GM12878 (cell line): ENCODE measurements at regions not wholly inside any gene's neighbourhood (a gene's known extent, or its start where the extent isn't known, plus 50 kb on each side); places are given as distances from the start of the nearest gene placed in this dataset.

ENCODE experiments used
- ATAC-seq: fragments of 200-7000 bp; cut with Tn5 transposase; 3 replicates; pipeline ENCODE4 v1.9.1; 2020; ENCODE audit warnings: mild to moderate bottlenecking, moderate library complexity
- BruUV-seq: library from RNA; stranded (reverse); fragments of 400-500 nt; replicated peaks from 2 replicates; lab custom pipeline; 2021; lab: Mats Ljungman, UMichigan
- CTCF ChIA-PET: fragments of 300-600 bp; sonication (Branson Sonifier 250); formaldehyde crosslinking; extraction: SDS; loops from one replicate; lab custom pipeline; 2021; ENCODE audit warnings: inconsistent platforms; lab: Yijun Ruan, JAX
- POLR2A ChIA-PET: fragments of 350-600 bp; formaldehyde crosslinking; extraction: SDS; loops from one replicate; lab custom pipeline; 2021; ENCODE audit warnings: inconsistent platforms; lab: Charles Lee
- RAD21 ChIA-PET: fragments of 300-600 bp; sonication (Branson Sonifier 250); formaldehyde crosslinking; loops from one replicate; lab custom pipeline; 2023; ENCODE audit warnings: antibody characterized with exemption; ENCODE audit not compliant: unreplicated experiment; lab: Charles Lee
- SMC1A ChIA-PET: fragments of 300-600 bp; sonication (Branson Sonifier 250); formaldehyde crosslinking; loops from one replicate; lab custom pipeline; 2023; ENCODE audit not compliant: unreplicated experiment, uncharacterized antibody; lab: Charles Lee
- DNase-seq: peaks from one replicate; pipeline ENCODE4 v3.0.0-alpha.2; 2011; ENCODE audit warnings: low read depth, low spot score
- FAIRE-seq: peaks from 3 replicates; lab custom pipeline; 2011; peaks lifted over from hg19 to GRCh38; lab: Jason Lieb, UNC
- H2AFZ ChIP-seq: 2 replicates; pipeline ENCODE4 v1.6.0; 2011; ENCODE audit warnings: low read depth, low read length, control low read depth; ENCODE audit not compliant: control insufficient read depth
- H3K27ac ChIP-seq: 2 replicates; pipeline ENCODE4 v1.5.1; 2011; ENCODE audit warnings: control low read depth; ENCODE audit not compliant: control insufficient read depth, insufficient read depth
- H3K27me3 ChIP-seq, 2 experiments: replicated peaks in 1 of 2; 2 replicates each; pipeline versions ENCODE4 v1.6.0 to v1.6.1; 2011; ENCODE audit warnings: low read length in 1 of 2; ENCODE audit not compliant: control insufficient read depth in 2 of 2, insufficient read depth in 2 of 2
- H3K36me3 ChIP-seq, 2 experiments: 2 replicates each; pipeline ENCODE4 v1.5.1; 2011; ENCODE audit warnings: low read length in 1 of 2; ENCODE audit not compliant: control insufficient read depth in 2 of 2, insufficient read depth in 2 of 2
- H3K4me1 ChIP-seq: 2 replicates; pipeline ENCODE4 v1.6.1; 2011; ENCODE audit warnings: mild to moderate bottlenecking, low read length, moderate library complexity, mixed read lengths; ENCODE audit not compliant: control insufficient read depth, insufficient read depth
- H3K4me2 ChIP-seq: 2 replicates; pipeline ENCODE4 v1.6.0; 2011; ENCODE audit warnings: control low read depth; ENCODE audit not compliant: control insufficient read depth, insufficient read depth
- H3K4me3 ChIP-seq: fragments of 200-600 bp; sonication (generic); 2 replicates; pipeline ENCODE4 v1.5.1; 2016
- H3K79me2 ChIP-seq: 2 replicates; pipeline ENCODE4 v1.6.0; 2011; ENCODE audit warnings: low read length; ENCODE audit not compliant: control insufficient read depth, insufficient read depth
- H3K9ac ChIP-seq: 2 replicates; pipeline ENCODE4 v1.8.0; 2011; ENCODE audit warnings: low read length, control low read depth, mixed read lengths; ENCODE audit not compliant: control insufficient read depth, insufficient read depth
- H3K9me3 ChIP-seq: replicated peaks from 3 replicates; pipeline ENCODE4 v1.5.1; 2011; ENCODE audit warnings: mild to moderate bottlenecking, low read length; ENCODE audit not compliant: control insufficient read depth, insufficient read depth
- H4K20me1 ChIP-seq: 2 replicates; pipeline ENCODE4 v1.6.0; 2011; ENCODE audit not compliant: control insufficient read depth, insufficient read depth
- BMI1 ChIP-seq: fragments of 450-650 bp; IDR thresholded peaks from 2 replicates; pipeline ENCODE4 v1.6.1; 2016; ENCODE audit warnings: mild to moderate bottlenecking, moderate library complexity, borderline replicate concordance
- ESRRA ChIP-seq: IDR thresholded peaks from 2 replicates; pipeline ENCODE4 v1.6.1; 2012; ENCODE audit warnings: mild to moderate bottlenecking, low read length, improper control_type of control experiment
- PAX5 ChIP-seq: IDR thresholded peaks from 2 replicates; pipeline ENCODE4 v1.6.1; 2011; ENCODE audit warnings: low read depth, low read length, borderline replicate concordance
- PAX8 ChIP-seq: fragments of 450-650 bp; IDR thresholded peaks from 2 replicates; pipeline ENCODE4 v1.6.1; 2017; ENCODE audit warnings: mild to moderate bottlenecking, moderate library complexity
- POLR2A ChIP-seq: IDR thresholded peaks from 2 replicates; pipeline ENCODE4 v1.6.1; 2011; ENCODE audit warnings: low read depth, mild to moderate bottlenecking, low read length
- POLR2AphosphoS5 ChIP-seq: IDR thresholded peaks from 2 replicates; pipeline ENCODE4 v1.6.1; 2011; ENCODE audit warnings: mild to moderate bottlenecking, low read length, inconsistent platforms
- SMAD5 ChIP-seq: IDR thresholded peaks from 2 replicates; pipeline ENCODE4 v1.6.1; 2016; ENCODE audit warnings: antibody characterized with exemption, low read depth
- TBL1XR1 ChIP-seq: IDR thresholded peaks from 2 replicates; pipeline ENCODE4 v1.6.1; 2012; ENCODE audit warnings: low read depth, low read length, improper control_type of control experiment
- ZBED1 ChIP-seq: IDR thresholded peaks from 2 replicates; pipeline ENCODE4 v1.6.1; 2016; ENCODE audit warnings: borderline replicate concordance
- WGBS: methylation state at CpG from one replicate; pipeline ENCODE4 v1.1.6; 2016; ENCODE audit warnings: low lambda C conversion rate; ENCODE audit not compliant: insufficient replicate concordance, insufficient coverage; ENCODE audit errors: missing lambda C conversion rate; 5-methylcytosine and 5-hydroxymethylcytosine counted together
- in situ Hi-C: fragments of 300-500 bp; cut with MboI; formaldehyde crosslinking; loops from 9 replicates; pipeline ENCODE4 v1.14.3; 2018; ENCODE audit warnings: mixed read lengths
- intact Hi-C: fragments of 100-400 bp; cut with micrococcal nuclease; formaldehyde crosslinking; loops from one replicate; pipeline ENCODE4 v1.14.2; 2022; ENCODE audit not compliant: unreplicated experiment
- TF ChIP-seq, protein P1 (sequence below): IDR thresholded peaks from 2 replicates; pipeline ENCODE4 v1.6.1; 2012; ENCODE audit warnings: mild to moderate bottlenecking, low read depth, low read length
- TF ChIP-seq, protein P2 (sequence below): IDR thresholded peaks from 2 replicates; pipeline ENCODE4 v1.6.1; 2012; ENCODE audit warnings: low read length, inconsistent platforms
- TF ChIP-seq, protein P3 (sequence below): fragments of 450-650 bp; conservative IDR thresholded peaks from 2 replicates; pipeline ENCODE4 v1.6.1; 2017; ENCODE audit warnings: mild to moderate bottlenecking, moderate library complexity
- TF ChIP-seq, protein P4 (sequence below): fragments of 150-350 bp; IDR thresholded peaks from 2 replicates; pipeline ENCODE4 v1.6.1; 2014; ENCODE audit warnings: mild to moderate bottlenecking, low read depth, low read length

DNA sequence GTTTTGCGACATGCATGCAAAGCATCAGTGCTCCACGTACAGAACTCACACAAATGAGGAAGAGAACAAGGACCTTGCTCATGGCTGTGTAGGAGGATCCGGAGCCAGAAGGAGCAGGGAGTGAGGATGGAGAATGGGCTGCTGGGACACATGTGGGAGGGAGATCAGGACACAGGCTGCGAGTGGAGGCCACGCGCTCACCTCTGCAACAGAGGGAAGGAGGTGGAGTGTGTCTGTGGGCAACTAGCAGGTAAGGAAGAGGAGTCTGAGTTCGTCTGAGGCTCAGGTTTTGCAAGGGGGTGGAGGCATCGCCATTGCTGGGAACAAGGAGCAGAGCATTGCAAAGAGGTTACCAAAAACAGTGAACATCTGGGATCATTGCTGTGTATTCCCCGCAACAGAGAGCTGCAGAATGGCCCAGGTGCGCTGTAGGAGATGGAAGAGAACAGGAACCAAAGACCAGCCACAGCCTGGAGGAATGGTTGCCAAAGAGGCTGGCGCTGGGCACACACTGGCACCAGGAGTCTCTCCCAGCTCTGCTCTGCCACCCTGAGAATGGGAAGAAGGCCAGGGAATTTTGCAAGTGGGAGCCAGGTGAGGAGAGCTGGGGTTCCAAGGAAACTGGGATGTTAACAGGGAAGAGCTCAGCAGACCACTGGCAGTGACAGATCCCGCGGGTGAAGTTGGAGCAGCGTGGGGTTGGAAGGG, 90.0 kb upstream of the RPS6KA2 start:
- no TSS peak for BruUV-seq
- H3K4me3 ChIP-seq: no peak overlapping the region
- H3K4me1 ChIP-seq: no peaks in the 10 kb centered on the region
- ATAC-seq: no peak
- no peak overlapping the region for H2AFZ ChIP-seq
- in situ Hi-C loops (no loop called here), intact Hi-C loops (no loop called here)
- SMC1A ChIA-PET: no interaction called here
- 47% methylated on average over 14 of the region's 14 CpGs for WGBS
- no peak overlapping the region for H3K27ac ChIP-seq
- H3K27me3 ChIP-seq: no peaks in the 10 kb centered on the region
- no peaks in the 10 kb centered on the region for H3K9me3 ChIP-seq
- RAD21 ChIA-PET: no interaction called here
- no peaks in the 10 kb centered on the region for H3K79me2 ChIP-seq
- CTCF ChIA-PET: no interaction called here
- no peaks in the 10 kb centered on the region for H4K20me1 ChIP-seq
- no peaks in the 10 kb centered on the region for H3K36me3 ChIP-seq
- POLR2A ChIA-PET: no interaction called here
- no peak for DNase-seq
- H3K4me2 ChIP-seq: no peak overlapping the region
- no peak overlapping the region for H3K9ac ChIP-seq
- FAIRE-seq: no peak
- TF ChIP-seq PAX5 (no peak), ZBED1 (no peak), PAX8 (no peak), SMAD5 (no peak), POLR2AphosphoS5 (no peak), ESRRA (no peak), BMI1 (no peak), TBL1XR1 (no peak), POLR2A (no peak)
- TF ChIP-seq, protein P1, sequence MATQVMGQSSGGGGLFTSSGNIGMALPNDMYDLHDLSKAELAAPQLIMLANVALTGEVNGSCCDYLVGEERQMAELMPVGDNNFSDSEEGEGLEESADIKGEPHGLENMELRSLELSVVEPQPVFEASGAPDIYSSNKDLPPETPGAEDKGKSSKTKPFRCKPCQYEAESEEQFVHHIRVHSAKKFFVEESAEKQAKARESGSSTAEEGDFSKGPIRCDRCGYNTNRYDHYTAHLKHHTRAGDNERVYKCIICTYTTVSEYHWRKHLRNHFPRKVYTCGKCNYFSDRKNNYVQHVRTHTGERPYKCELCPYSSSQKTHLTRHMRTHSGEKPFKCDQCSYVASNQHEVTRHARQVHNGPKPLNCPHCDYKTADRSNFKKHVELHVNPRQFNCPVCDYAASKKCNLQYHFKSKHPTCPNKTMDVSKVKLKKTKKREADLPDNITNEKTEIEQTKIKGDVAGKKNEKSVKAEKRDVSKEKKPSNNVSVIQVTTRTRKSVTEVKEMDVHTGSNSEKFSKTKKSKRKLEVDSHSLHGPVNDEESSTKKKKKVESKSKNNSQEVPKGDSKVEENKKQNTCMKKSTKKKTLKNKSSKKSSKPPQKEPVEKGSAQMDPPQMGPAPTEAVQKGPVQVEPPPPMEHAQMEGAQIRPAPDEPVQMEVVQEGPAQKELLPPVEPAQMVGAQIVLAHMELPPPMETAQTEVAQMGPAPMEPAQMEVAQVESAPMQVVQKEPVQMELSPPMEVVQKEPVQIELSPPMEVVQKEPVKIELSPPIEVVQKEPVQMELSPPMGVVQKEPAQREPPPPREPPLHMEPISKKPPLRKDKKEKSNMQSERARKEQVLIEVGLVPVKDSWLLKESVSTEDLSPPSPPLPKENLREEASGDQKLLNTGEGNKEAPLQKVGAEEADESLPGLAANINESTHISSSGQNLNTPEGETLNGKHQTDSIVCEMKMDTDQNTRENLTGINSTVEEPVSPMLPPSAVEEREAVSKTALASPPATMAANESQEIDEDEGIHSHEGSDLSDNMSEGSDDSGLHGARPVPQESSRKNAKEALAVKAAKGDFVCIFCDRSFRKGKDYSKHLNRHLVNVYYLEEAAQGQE: no peak
- TF ChIP-seq, protein P2, sequence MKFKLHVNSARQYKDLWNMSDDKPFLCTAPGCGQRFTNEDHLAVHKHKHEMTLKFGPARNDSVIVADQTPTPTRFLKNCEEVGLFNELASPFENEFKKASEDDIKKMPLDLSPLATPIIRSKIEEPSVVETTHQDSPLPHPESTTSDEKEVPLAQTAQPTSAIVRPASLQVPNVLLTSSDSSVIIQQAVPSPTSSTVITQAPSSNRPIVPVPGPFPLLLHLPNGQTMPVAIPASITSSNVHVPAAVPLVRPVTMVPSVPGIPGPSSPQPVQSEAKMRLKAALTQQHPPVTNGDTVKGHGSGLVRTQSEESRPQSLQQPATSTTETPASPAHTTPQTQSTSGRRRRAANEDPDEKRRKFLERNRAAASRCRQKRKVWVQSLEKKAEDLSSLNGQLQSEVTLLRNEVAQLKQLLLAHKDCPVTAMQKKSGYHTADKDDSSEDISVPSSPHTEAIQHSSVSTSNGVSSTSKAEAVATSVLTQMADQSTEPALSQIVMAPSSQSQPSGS: no peak
- TF ChIP-seq, protein P3, sequence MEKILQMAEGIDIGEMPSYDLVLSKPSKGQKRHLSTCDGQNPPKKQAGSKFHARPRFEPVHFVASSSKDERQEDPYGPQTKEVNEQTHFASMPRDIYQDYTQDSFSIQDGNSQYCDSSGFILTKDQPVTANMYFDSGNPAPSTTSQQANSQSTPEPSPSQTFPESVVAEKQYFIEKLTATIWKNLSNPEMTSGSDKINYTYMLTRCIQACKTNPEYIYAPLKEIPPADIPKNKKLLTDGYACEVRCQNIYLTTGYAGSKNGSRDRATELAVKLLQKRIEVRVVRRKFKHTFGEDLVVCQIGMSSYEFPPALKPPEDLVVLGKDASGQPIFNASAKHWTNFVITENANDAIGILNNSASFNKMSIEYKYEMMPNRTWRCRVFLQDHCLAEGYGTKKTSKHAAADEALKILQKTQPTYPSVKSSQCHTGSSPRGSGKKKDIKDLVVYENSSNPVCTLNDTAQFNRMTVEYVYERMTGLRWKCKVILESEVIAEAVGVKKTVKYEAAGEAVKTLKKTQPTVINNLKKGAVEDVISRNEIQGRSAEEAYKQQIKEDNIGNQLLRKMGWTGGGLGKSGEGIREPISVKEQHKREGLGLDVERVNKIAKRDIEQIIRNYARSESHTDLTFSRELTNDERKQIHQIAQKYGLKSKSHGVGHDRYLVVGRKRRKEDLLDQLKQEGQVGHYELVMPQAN: no peak
- TF ChIP-seq, protein P4, sequence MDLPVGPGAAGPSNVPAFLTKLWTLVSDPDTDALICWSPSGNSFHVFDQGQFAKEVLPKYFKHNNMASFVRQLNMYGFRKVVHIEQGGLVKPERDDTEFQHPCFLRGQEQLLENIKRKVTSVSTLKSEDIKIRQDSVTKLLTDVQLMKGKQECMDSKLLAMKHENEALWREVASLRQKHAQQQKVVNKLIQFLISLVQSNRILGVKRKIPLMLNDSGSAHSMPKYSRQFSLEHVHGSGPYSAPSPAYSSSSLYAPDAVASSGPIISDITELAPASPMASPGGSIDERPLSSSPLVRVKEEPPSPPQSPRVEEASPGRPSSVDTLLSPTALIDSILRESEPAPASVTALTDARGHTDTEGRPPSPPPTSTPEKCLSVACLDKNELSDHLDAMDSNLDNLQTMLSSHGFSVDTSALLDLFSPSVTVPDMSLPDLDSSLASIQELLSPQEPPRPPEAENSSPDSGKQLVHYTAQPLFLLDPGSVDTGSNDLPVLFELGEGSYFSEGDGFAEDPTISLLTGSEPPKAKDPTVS: no peak
